ENCODE measurements at regions not wholly inside any gene's neighbourhood (a gene's known extent, or its start where the extent isn't known, plus 50 kb on each side); places are given as distances from the start of the nearest gene placed in this dataset.

DNA sequence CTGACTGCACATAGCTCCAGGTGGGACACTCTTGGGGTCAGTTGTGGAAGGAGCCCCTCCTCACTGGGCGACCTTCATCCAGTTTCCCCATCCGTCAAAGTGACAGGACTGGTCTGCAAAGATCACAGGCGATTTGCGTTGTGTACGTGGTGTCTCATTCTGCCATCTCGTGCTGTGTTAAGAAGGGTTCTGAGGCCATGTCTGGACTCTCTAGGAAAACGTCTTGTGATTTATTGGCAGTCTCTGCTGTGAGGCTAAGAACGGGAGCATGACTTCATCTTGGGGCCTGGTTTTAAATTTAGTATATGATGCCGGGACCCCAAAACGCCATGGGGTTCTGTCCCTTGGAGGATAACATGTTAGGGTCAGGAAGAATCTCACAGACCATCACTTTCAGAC lies 65.2 kb upstream of the CIBAR2 start:
- Mint-ChIP-seq H3K4me1 (peaks cover 85% of the 10 kb centered on the region), H3K4me3 (no peak overlapping the region), H3K27me3 (ENCODE audit: low read depth, poor library complexity) (peaks cover 24% of the 10 kb centered on the region), H3K9me3 (no peaks in the 10 kb centered on the region), H3K27ac (no peak overlapping the region), H3K36me3 (ENCODE audit: low read depth) (peaks cover under 1% of the 10 kb centered on the region)
- DNase-seq: no peak
- TF ChIP-seq CTCF (IDR thresholded peaks at IDR 0.05): no peak

- H3K27me3 Mint-ChIP-seq (ENCODE audit: low read depth, poor library complexity): peaks cover 19% of the 10 kb centered on the region
- no peak for DNase-seq
- H3K4me3 Mint-ChIP-seq: no peak overlapping the region
- peaks cover 85% of the 10 kb centered on the region for H3K4me1 Mint-ChIP-seq
- H3K27ac Mint-ChIP-seq: no peak overlapping the region
- H3K9me3 Mint-ChIP-seq: peaks cover 3% of the 10 kb centered on the region
- no peak for TF ChIP-seq CTCF (IDR thresholded peaks at IDR 0.05)
- peaks cover 7% of the 10 kb centered on the region for H3K36me3 Mint-ChIP-seq (ENCODE audit: low read depth)
Measured at GRCh38 chr16:85178006-85178591, 65.8 kb upstream of the CIBAR2 start.

GRCh38 chr16:85178596-85178995 lies 66.3 kb upstream of the CIBAR2 start:
- TF ChIP-seq CTCF (IDR thresholded peaks at IDR 0.05): no peak
- no peak overlapping the region for H3K27ac Mint-ChIP-seq

GRCh38 chr16:85179344-85180046 lies 67.2 kb upstream of the CIBAR2 start:
- no peak overlapping the region for H3K4me3 Mint-ChIP-seq
- DNase-seq: no peak
- peaks cover 72% of the 10 kb centered on the region for H3K4me1 Mint-ChIP-seq
- H3K27me3 Mint-ChIP-seq (ENCODE audit: low read depth, poor library complexity): peaks cover 19% of the 10 kb centered on the region
- H3K36me3 Mint-ChIP-seq (ENCODE audit: low read depth): peaks cover 21% of the 10 kb centered on the region
- no peak for TF ChIP-seq CTCF (IDR thresholded peaks at IDR 0.05)
- no peak overlapping the region for H3K27ac Mint-ChIP-seq
- peaks cover 15% of the 10 kb centered on the region for H3K9me3 Mint-ChIP-seq

More at GRCh38 chr16:85178596-85178995, 66.3 kb upstream of the CIBAR2 start:
- H3K4me1 Mint-ChIP-seq: peaks cover 81% of the 10 kb centered on the region
- DNase-seq: no peak
- no peak overlapping the region for H3K4me3 Mint-ChIP-seq
- peaks cover 19% of the 10 kb centered on the region for H3K27me3 Mint-ChIP-seq (ENCODE audit: low read depth, poor library complexity)
- H3K9me3 Mint-ChIP-seq: peaks cover 6% of the 10 kb centered on the region
- H3K36me3 Mint-ChIP-seq (ENCODE audit: low read depth): peaks cover 12% of the 10 kb centered on the region

GRCh38 chr16:85180047-85180826 lies 68.0 kb upstream of the CIBAR2 start:
- Mint-ChIP-seq H3K27me3 (ENCODE audit: low read depth, poor library complexity) (peaks cover 19% of the 10 kb centered on the region), H3K9me3 (peaks cover 22% of the 10 kb centered on the region), H3K27ac (no peak overlapping the region), H3K4me3 (no peak overlapping the region), H3K4me1 (peaks cover 65% of the 10 kb centered on the region), H3K36me3 (ENCODE audit: low read depth) (peaks cover 28% of the 10 kb centered on the region)
- TF ChIP-seq CTCF (IDR thresholded peaks at IDR 0.05): no peak
- no peak for DNase-seq

All from nephron progenitor cell (in vitro differentiated cells).